Stimulated activated CD4-positive, alpha-beta T cell treated with anti-CD3 and anti-CD28 coated beads, Interleukin-1b, Interleukin-23, amount 100 ng/mL, for 24 hours (primary cell): ENCODE measurements at regions not wholly inside any gene's neighbourhood (a gene's known extent, or its start where the extent isn't known, plus 50 kb on each side); places are given as distances from the start of the nearest gene placed in this dataset.
"Not testable (repeated sequence)": the region's sequence is repeated elsewhere in the genome, so short reads cannot be mapped to it uniquely, and the experiment has no call there.

Experiments
- DNase-seq, 4 experiments: peaks; one replicate each; pipeline ENCODE4 v3.0.0-alpha.2; 2020; ENCODE audit warnings: low read depth in 4 of 4, low spot score in 1 of 4

DNA sequence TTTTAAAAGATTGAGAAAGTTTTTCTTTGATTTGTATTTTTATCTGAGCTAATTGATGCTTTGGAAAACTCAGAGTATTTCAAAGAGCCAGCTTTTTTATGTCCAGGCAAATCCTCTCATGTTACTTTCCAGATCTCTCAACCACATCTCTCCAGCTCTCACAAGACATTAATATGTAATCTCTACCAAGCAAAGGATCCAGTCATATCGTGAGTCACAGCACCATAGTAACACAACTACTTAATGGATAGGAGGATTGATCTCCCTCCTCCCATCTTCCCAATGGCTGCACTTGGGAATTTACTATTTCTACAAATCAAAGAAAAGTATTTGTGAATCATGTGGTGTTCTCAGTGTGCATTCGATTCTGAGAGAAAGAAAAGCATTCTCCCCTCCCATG lies 63.3 kb downstream of the POU4F1 start:
- no peak for DNase-seq

DNA sequence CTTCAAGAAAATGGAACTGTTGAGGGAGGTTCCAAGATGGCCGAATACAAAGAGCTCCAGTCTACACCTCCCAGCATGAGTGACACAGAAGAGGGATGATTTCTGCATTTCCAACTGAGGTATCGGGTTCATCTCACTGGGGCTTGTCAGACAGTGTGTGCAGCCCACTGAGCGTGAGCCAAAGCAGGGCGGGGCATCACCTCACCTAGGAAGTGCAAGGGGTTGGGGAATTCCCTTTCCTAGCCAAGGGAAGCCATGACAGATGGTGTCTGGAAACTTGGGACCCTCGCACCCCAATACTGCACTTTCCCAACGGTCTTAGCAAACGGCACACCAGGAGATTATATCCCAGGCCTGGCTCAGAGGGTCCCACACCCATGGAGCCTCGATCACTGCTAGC lies 77.3 kb downstream of the POU4F1 start:
- DNase-seq, result not testable (repeated sequence)

- DNase-seq, result no peak
These were observed 78.4 kb downstream of the POU4F1 start for GRCh38 chr13:78524936-78525335.

DNA sequence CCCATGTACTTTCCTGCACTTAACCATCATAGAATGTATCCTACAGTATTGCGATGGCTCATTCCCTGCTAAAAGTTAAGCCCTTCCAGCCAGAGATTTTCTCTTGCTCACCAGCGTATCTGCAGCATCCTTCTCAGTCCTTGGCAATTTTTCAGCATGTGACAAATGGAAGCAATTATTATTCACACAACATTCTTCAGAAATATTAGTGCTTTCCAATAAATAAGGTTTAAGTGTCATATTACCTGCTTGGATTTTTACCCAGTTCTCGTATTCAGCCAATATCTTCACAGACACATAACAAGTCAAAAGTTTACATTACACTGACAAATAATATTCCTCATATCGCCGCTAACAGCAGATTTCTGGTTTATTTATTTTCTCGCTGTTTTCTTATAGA lies 82.3 kb downstream of the POU4F1 start:
- DNase-seq, result no peak

DNA sequence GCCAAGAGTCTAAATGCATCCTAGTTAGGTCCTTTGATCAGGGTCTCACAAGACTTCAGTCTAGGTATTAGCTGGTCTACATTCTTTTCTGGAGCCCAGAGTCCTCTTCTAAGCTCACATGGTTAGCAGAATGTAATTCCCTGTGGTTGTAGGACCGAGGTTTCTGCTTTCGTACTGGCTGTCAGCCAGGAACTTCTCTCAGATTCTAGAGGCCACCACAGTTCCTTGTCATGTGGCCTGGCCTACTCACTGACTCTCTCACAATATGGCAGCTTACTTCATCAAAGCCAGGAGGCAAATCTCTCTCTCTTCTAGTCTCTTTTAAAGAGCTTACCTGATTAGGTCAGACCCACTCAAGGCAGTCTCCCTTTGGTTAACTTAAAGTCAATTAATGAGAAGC lies 82.9 kb downstream of the POU4F1 start:
- DNase-seq, result no peak

- not testable (repeated sequence) for DNase-seq
These were observed 84.9 kb downstream of the POU4F1 start for GRCh38 chr13:78518482-78518881.

- DNase-seq, result no peak
These were observed 103.5 kb downstream of the POU4F1 start for GRCh38 chr13:78499802-78500201.

DNA sequence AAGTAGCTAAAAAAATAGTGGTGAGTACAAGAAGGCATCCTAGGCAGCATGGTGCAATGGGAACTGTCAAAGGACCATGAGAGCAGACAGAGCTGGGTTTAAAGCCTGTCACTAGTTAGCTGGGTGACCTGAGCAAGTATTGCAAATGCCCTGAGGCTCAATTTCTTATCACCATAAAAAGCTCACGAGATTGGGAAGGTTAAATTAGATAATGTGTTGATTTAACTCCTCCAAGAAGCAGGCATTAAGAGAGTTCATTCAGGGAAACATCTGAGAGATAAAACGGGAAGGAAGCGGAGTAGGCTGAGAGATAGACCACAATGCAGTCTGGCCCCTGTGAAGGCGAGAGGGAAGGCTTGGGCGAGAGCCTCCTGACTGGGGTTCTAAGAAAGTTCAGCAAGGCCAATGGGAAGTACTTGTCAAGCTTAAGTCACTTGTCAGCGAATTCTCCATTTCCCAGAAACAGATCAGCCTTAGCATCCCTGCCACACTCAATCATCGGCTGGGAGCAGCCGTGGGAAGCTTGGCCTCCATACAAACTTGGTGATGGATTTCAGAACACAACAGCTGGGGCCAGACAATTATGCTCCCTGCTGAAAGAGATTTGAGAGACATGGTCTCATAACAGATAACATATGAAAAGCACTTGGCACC lies 105.5 kb downstream of the POU4F1 start:
- no peak for DNase-seq

DNA sequence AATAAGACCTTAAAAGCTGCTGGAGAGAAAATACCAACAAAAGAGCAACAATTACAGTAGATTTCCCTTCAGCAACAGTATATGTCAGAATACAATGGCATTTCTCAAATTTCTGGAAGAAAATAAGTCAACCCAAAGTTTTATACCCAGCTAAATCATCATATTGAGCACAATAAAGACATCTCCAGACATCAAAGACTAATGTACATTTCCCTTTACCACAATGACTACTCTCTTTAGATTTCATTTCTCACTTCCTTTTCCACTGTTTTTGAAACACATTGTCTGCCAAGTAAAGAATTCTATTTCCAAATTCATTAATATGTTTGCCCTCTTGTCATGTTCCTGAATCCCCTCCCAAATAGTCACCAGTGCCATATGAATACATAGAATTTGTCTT lies 111.4 kb downstream of the POU4F1 start:
- DNase-seq, result no peak

DNA sequence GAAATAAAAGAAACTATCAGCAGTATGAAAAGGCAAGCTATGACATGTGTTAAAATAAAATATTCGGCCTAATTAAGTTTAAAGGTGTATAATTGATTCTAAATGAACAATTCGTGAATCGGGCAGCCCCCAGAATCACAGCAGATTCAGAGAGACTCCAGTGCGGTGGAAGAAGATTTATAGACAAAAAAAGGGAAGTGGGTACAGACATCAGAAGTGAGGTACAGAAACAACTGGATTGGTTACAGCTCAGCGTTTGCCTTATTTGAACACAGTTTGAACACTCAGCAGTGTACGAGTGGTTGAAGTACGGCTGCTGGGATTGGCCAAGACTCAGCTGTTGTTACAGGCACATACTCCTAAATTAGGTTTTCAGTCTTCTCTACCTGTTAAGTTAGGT lies 113.1 kb downstream of the POU4F1 start:
- not testable (repeated sequence) for DNase-seq

- no peak for DNase-seq
These were observed 115.6 kb downstream of the POU4F1 start for GRCh38 chr13:78487707-78488106.

GRCh38 chr13:78485803-78486202 lies 117.5 kb downstream of the POU4F1 start:
- DNase-seq, result no peak

DNA sequence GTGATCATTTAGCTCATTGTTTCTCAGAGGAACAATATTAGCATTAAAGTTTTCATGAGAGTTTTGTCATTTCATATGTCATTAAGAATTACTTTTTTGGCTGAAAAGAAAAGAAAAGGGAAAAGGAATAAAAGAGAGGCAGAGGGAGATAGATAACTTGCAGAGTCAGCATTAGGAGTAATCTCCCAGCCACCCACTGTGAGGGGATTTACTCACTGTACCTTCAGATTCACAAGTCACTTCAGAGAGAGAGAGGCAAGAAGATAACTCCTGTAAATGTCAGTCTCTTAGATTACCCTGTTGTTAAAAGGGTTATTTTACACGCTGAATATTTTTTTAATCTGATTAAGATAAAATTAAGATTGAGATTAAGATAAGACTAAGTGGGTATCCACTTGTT lies 125.2 kb downstream of the POU4F1 start:
- no peak for DNase-seq

GRCh38 chr13:78476910-78477309 lies 126.4 kb downstream of the POU4F1 start:
- DNase-seq, result no peak

GRCh38 chr13:78468621-78469020 lies 134.7 kb downstream of the POU4F1 start:
- DNase-seq, result no peak

DNA sequence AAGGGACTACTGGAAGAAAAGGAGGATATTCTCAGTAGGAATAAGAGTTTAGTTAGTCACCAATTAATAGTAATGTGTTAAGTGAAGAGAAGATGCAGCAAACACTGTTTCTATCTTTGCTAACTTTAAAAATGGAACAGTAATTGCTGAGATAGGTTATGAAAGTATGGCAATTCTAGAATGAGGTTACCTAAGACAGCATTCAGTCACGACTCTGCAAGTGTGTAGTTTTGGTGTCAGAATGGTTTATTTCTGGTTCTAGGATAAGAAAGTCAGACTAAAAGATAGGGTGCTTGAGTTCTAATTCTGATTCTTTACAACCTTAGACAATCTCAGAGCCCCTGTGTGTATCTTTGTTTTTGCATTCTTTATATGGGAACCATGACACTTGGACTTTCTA lies 138.1 kb downstream of the POU4F1 start:
- DNase-seq, result no peak

GRCh38 chr13:78460176-78460575 lies 143.2 kb downstream of the POU4F1 start:
- DNase-seq, result no peak

DNA sequence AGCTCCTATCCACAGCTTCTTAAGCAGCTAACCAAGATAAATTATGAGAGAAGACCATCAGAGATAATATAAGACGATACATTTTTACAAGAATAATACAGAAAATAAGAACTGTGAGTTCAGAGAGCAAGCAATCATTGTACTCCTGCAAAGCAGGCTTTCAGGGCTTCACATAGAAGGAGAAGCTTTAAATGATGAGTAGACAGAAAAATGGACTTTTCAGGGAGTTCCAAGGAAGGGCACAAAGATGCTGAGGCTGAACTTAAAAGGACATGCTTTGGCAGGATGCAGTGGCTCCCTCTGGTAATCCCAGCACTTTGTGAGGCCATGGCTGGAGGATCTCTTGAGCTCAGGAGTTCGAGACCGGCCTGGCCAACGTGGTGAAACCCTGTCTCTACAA lies 159.5 kb downstream of the POU4F1 start:
- DNase-seq, result no peak

- DNase-seq, result no peak
These were observed 165.6 kb downstream of the POU4F1 start for GRCh38 chr13:78437781-78438180.

DNA sequence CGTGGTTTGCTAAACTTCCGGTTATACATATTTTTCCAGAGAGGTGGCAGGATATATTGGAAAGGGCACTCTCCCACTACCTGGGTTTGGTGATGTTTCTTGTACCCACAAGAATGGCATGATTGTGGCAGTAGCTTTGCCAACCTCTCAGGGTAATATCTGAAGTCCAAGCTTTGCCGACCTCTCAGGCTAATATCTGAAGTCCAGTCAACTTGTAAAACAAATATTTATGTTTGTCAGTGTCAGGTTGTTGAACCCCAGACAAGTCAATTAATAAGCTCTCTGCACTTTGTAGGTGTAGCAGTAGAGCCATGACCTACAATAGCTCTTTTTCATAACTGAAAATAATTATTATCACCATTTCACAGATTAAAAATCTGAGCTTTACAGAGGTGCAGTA lies 167.0 kb downstream of the POU4F1 start:
- no peak for DNase-seq

GRCh38 chr13:78431328-78431727 lies 172.0 kb downstream of the POU4F1 start:
- DNase-seq, result no peak

DNA sequence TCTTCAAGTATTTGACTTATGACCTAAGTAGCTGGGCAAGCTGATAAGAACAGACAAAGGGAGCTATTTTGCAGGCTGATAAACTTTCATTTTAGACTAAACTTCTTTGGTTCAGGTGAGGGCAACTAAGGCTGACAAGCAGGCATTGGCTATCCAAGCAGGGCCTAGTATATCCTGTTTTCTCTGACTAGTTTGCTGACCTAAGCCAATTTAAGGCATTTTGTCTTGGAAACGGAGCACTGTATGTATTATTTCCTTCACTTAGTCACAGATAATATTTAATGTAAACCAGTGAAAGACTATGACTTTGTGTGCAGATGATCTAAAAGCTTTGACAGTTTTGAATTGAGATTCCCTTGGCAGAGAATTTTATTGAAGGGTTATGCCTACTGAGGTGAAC lies 172.5 kb downstream of the POU4F1 start:
- no peak for DNase-seq

DNA sequence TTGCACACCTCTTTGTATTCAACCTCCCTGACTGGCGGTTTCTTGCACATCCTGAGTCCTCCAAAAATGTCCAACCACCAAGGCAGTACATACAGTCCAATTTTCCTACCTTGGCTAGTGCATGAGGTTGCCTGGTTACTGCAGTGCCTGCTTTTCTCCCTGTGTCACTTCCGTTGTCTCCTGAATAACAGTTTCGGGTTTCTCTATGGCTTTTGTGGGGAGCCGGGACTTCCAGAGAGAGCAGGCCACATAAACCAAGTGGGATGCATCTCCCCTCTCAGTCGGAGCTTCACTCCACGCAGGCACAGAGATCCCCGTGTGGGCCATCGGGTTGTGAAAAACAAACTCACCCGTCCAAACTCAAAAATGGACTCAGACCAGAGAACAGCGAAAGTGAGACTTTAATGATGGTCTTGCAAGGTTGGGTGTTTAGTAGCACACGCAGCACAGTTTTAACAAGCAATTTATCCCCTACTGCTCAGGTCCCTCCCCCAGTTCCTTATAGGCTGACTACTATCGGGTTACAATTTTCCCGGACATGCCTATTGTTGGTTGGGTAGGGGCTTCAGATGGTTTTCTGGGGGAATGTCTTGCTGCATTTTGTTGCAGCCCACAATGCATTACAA lies 173.1 kb downstream of the POU4F1 start:
- no peak for DNase-seq
